ENCODE measurements at regions not wholly inside any gene's neighbourhood (a gene's known extent, or its start where the extent isn't known, plus 50 kb on each side); places are given as distances from the start of the nearest gene placed in this dataset.

DNA sequence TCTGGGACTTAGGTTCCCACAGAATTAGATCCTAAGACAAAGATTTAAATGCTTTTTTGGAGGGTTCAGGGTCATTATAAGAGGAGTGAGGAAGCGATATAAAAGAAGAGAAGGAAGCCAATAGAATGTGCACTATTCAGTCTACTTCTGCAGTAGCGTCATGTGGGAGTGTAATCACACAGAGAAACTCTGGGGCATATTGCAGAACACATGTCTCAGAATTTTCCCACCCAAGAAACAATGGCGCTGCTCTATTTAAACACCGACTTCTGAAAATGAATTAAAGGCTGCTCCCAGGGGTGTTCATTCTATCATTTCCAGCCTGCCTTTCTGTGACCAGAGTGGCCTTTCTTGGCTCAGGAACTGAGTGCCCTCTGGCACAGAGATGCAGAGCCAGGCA lies 617.6 kb downstream of the FGF9 start:
- TF ChIP-seq, protein P1, sequence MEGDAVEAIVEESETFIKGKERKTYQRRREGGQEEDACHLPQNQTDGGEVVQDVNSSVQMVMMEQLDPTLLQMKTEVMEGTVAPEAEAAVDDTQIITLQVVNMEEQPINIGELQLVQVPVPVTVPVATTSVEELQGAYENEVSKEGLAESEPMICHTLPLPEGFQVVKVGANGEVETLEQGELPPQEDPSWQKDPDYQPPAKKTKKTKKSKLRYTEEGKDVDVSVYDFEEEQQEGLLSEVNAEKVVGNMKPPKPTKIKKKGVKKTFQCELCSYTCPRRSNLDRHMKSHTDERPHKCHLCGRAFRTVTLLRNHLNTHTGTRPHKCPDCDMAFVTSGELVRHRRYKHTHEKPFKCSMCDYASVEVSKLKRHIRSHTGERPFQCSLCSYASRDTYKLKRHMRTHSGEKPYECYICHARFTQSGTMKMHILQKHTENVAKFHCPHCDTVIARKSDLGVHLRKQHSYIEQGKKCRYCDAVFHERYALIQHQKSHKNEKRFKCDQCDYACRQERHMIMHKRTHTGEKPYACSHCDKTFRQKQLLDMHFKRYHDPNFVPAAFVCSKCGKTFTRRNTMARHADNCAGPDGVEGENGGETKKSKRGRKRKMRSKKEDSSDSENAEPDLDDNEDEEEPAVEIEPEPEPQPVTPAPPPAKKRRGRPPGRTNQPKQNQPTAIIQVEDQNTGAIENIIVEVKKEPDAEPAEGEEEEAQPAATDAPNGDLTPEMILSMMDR (IDR thresholded peaks at IDR 0.05): no peak
- TF ChIP-seq EZH2 (IDR thresholded peaks at IDR 0.05; ENCODE audit: borderline replicate concordance, insufficient read depth, low read depth, low read length, poor library complexity, severe bottlenecking): no peak

Measured in B cell (primary cell).